ENCODE measurements at regions not wholly inside any gene's neighbourhood (a gene's known extent, or its start where the extent isn't known, plus 50 kb on each side); places are given as distances from the start of the nearest gene placed in this dataset.

- TF ChIP-seq POLR2AphosphoS5 (IDR thresholded peaks at IDR 0.05; ENCODE audit: low read depth), result no peak
- peak; percentile 98 for TF ChIP-seq REST (IDR thresholded peaks at IDR 0.05; ENCODE audit: insufficient replicate concordance, low read depth)
Observed at GRCh38 chr12:111211910-111212757, 156.8 kb downstream of the PHETA1 start.

GRCh38 chr12:111209811-111210210 is 159.1 kb downstream of the PHETA1 start:
- H3K27ac ChIP-seq (replicated peaks), result no peak overlapping the region
- H3K27me3 ChIP-seq (ENCODE audit: insufficient read depth, poor library complexity, severe bottlenecking), result no peaks in the 10 kb centered on the region
- no peak overlapping the region for H3K4me3 ChIP-seq (replicated peaks; ENCODE audit: insufficient read depth, low read length)
- DNase-seq (ENCODE audit: low read depth in 1 of 2, low spot score in 1 of 2), result no peak
- no peak for TF ChIP-seq SPI1 (IDR thresholded peaks at IDR 0.05; ENCODE audit: borderline replicate concordance, low read depth)
- no peak for TF ChIP-seq CTCF (IDR thresholded peaks at IDR 0.05; ENCODE audit: insufficient read depth, low read length)
- no peak for TF ChIP-seq REST (IDR thresholded peaks at IDR 0.05; ENCODE audit: insufficient replicate concordance, low read depth)
- TF ChIP-seq GABPA (IDR thresholded peaks at IDR 0.05; ENCODE audit: low read depth), result no peak
- TF ChIP-seq POLR2AphosphoS5 (IDR thresholded peaks at IDR 0.05; ENCODE audit: low read depth), result no peak

More at GRCh38 chr12:111211910-111212757, 156.8 kb downstream of the PHETA1 start:
- no peak overlapping the region for H3K27ac ChIP-seq (replicated peaks)
- no peaks in the 10 kb centered on the region for H3K27me3 ChIP-seq (ENCODE audit: insufficient read depth, poor library complexity, severe bottlenecking)
- DNase-seq (ENCODE audit: low read depth in 1 of 2, low spot score in 1 of 2), result no peak
- H3K4me3 ChIP-seq (replicated peaks; ENCODE audit: insufficient read depth, low read length), result no peak overlapping the region

- TF ChIP-seq POLR2AphosphoS5 (IDR thresholded peaks at IDR 0.05; ENCODE audit: low read depth) (no peak), REST (IDR thresholded peaks at IDR 0.05; ENCODE audit: insufficient replicate concordance, low read depth) (no peak), GABPA (IDR thresholded peaks at IDR 0.05; ENCODE audit: low read depth) (no peak), CTCF (IDR thresholded peaks at IDR 0.05; ENCODE audit: insufficient read depth, low read length) (no peak), SPI1 (IDR thresholded peaks at IDR 0.05; ENCODE audit: borderline replicate concordance, low read depth) (no peak)
- Histone ChIP-seq H3K27me3 (ENCODE audit: insufficient read depth, poor library complexity, severe bottlenecking) (no peaks in the 10 kb centered on the region), H3K27ac (replicated peaks) (no peak overlapping the region), H3K4me3 (replicated peaks; ENCODE audit: insufficient read depth, low read length) (no peak overlapping the region)
- DNase-seq (ENCODE audit: low read depth in 1 of 2, low spot score in 1 of 2), result no peak
Observed at GRCh38 chr12:111207761-111208160, 161.1 kb downstream of the PHETA1 start.

All from HL-60 (cell line).